ENCODE measurements at regions not wholly inside any gene's neighbourhood (a gene's known extent, or its start where the extent isn't known, plus 50 kb on each side); places are given as distances from the start of the nearest gene placed in this dataset.
"Not testable (repeated sequence)": the region's sequence is repeated elsewhere in the genome, so short reads cannot be mapped to it uniquely, and the experiment has no call there.

DNA sequence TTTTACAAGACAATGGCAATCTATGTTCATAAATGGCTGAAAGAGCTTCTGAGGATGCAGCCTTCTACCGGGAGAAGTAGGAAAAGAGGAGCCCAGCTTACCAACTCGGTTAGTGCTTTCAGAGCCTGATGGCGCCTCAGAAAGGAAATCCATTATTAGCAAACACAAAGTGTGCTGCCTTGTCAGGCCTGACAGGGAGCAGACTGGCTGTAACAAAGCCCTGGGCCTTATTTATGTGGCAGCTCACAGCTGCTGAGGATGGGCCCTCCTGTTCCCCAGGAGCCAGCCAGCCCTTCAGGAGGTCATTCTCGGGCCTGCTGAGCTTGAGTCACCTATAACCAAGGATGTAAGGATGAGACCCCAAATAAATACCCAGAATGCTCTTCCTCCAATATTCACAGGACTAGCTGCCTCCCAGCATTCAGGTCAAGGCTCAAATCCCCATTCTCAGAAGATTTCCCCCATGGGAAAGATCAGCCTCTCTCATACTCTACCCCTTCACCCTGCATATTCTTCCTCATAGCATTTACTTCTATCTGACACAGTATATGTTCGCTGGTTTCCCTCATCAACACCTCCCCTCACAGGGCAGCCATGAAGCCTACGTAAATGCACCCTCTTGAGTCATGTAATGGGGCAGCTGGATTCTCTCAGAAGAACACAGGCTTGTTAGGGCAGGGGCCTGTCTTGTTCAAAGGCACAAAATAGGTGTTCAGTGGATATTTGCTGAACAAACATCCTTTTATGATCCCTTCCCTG is 227.0 kb upstream of the RASGEF1B start:
- no peak for DNase-seq

DNA sequence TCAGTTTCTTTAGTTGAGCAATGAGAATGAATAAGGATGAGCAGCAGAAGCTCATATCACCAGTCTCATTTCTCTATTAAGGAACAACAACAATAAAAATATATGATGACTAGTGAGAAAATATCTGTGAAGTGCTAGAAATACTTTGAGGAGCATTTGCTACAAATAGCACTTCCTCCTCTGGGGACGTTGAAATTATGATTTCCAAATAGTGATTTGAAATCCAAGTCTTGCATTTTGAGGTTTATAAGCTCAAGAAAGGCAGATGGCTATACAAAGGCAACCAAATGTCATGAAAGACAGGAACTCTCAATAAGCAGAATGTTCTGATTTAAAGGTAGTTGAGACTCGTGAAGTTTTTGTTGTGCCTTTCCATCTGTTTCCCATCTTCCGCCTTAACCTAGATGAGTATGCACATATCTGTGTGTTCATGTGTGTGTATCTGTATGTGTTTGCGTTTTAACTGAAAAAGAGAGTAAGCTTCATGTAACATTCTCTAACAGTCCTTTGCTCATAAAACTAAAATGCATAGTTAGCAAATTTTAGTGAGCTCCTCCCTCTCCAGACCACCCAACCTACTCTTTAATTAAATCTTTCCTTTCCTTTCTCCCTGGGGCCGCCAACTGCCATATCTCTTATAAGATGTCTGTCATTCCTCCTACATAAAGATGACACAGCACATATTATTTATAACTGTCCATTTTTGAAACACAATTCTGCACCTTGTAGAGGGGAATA is 222.6 kb upstream of the RASGEF1B start:
- no peak for DNase-seq

DNA sequence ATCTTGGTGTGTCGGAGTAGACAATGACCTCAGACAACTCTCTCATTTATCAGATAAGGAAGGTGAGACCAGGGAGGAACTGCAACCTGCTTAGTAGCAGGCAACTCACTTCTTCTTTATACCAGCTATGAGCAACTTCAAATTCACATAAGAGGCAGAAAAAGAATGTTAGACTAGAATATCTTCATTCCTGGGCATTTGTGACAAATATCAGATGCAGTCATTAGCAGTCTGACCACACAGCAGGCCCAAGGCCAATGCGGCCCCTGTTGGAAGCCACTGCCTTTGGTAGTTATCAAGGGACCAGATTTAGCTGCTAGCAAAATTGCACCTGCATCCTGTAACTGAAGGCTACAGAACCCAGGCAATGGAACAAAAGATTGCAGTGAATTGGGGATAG is 219.2 kb upstream of the RASGEF1B start:
- no peak for DNase-seq

DNA sequence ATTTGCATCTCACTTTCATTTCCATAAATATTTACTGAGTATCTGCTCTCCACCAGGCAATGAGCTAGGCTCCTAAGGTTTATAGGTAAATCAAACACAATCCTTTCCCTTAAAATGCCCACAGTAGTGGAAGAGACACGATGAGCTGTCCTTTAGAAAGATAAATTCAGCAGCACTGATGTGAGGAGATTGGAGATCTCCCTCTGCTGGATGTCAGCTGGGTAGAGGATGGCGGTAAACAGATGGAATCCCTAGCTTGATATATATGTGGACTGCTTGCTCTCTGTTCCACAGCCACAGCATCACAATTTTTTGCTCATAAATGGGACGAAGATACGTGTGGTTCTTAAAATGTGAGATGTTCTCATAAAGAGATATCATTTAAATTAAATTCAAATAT is 216.4 kb upstream of the RASGEF1B start:
- no peak for DNase-seq

DNA sequence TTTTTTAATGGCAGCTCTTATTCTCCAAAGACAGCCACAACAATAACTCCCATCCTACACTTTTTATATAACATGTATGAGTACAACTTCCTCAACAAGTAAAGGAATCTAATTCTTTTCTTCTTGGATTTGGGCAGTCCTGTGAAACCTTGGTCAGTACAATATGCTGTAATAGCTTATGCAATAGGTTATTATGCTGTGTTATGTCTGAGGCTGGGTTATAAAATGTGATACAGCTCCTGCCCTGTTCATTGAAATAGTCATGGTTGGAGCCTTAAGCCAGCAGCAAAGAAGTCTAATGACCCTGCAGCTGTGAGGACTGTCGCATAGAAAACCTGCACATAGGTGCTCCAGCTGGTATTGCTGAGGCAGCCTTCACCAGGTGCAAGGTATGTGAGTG is 215.8 kb upstream of the RASGEF1B start:
- DNase-seq: no peak

DNA sequence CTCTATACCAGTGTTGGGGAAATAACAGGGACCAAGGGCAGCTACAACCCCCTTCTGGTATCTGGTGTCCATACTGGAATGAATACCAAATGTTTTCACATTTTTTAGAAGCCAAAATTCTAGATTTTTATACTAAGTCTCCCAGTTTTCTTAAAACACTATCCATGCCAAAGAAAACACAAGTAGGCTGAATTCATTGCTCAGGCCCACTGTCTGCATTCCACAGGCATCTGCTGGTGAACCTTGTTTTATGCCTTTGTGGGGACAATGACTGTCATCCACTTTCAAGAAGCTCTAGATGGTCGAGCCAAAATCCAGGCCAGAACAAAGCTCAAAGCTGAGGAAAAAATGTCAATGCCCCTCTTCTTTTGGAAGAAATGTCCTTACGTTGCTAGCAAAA is 213.4 kb upstream of the RASGEF1B start:
- DNase-seq: no peak

DNA sequence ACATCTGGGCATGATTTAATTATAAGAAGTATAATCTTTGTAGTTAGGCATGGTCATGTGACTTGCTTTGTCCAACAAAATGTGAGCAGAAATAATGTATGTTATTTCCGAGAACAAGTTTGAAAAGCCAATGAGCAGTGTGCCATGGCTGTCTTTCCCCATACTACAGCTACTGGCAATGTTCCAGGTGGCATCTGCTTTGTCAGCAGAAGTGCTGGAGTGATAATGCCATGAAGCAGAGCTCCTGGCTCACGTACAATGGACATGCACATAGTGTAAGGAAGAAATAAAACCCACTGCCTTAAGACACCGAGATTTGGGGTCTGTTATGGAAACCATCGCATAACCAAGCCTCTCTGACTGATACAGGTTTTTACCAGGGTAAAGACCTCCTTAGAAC is 212.6 kb upstream of the RASGEF1B start:
- no peak for DNase-seq

DNA sequence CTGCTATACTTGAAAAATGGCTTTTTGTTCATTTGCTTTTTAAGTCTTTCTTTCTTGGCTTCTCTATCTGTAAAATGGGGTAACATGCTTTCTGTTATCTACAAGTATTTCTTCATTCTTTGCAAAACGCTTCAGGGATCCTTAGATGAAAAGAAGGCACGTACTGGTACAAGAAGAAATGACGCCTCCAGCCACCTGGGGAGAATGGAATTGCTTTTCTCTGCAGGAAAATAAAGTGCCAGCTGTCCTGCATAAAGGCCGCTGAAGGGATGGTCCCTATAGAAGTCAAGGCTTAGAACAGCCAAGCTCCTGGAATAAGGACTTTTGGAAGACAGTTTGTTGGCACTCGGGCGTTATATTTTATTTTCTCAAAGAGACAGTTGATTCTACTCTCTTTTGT is 210.8 kb upstream of the RASGEF1B start:
- DNase-seq: no peak

DNA sequence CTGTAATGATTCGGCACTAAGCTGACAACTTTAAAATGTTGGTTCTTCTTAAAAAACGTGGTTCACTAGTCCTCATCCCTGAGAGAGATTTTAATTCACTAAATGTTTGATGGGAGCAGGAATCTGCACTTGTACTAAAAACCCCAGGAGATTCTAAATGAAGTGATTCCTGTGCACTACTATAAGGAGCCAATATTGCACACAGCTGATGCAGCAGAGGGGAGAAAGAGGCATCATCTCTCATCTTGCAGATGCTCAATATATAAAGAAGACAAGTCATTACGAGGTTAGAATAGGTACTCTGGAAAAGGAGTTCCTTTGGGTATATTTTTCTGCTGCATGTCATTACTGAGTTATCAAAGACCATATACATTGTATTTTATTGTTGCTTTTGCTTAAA is 207.6 kb upstream of the RASGEF1B start:
- DNase-seq: no peak

DNA sequence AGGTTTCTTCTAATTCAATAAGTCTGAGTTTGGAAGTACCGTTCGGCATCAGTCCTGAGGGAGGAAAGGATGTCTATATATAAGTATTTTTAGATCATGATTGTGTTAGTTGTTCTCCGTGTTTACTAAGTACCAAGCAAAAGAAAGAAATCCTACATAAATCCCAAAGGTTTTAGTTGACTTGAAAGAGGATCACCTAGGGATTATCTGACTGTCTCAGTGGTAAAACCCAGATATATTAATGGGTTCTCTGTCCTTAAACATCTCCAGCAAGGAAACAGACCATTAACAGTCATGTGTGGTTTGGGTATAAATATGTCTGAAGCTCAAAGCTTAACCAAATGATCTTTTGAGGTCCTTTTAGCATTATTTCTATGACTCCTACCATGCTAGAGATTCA is 207.1 kb upstream of the RASGEF1B start:
- no peak for DNase-seq

DNA sequence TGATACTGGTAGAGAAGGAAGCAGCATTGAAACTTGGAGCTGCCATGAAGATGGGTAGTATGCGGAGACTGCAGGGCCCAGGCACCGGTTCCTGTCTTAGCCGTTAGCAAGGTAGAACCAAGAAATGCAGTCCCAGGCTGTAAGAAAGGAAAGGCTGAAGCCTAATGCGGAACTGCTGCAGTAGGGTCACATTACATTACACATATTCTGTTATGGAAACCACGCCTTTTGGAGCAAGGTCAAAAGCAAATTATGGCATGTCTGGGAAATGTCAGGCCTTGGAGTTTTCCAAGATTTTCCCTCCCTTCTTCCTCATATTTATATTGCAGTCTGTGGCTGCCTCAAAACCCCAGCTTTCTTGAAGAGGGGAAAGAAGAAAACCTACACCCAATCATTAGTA is 204.8 kb upstream of the RASGEF1B start:
- DNase-seq: no peak

DNA sequence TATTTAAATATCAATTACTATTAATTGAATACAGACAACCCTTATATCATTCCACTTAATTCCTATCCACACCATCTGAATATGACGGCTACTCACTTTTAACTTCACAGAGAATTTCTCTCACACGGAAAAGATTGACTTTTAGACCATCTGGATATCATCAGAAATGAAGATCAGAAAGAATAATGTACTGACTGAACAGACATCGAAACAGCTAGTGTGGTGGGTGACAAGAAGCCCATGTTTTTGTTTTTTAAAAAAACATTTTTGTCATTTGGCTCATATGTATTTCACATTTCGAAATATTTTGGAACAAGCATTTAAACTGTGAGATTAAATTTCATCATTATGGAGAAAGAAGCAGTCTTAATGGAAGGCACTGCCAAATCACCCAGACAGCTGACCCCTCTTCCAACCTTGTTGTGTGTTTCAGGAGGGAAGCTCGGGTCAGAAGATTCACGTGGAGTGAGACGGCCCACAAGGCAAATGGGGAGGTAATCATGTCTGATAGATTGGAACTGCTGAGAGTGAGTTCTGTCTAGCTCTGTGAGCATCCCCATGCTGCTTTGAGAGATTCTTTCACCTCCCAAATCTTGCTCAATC is 204.2 kb upstream of the RASGEF1B start:
- no peak for DNase-seq

DNA sequence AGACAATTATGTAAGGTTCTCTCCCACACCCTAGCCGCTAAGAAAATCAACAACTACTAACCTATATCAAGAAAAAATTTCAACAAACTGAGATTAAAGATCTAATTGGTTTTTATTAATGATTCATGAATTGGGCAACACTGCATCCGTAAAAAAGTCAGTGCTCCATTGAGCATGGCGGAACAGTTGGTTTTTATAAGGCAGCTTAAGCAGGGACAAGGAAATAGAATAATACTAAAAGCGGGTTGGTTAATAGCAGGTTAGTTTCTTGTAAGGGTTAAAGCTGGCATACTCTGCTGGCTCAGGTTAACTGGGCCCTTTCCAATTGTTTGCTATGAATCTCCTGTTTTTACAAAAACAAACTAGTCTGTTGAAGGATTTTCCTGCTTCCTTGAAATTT is 202.3 kb upstream of the RASGEF1B start:
- no peak for DNase-seq

DNA sequence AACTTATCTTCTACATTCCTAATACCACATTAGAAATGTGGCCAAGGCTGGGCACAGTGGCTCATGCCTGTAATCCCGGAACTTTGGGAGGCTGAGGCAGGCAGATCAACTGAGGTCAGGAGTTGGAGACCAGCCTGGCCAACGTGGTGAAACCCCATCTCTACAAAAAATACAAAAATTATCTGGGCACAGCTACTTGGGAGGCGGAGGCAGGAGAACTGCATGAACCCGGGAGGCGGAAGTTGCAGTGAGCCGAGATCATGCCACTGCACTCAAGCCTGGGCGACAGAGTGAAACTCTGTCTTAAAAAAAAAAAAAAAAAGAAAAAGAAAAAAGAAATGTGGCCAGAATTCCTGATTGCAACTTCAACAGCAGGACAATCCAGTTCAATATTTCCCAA is 196.6 kb upstream of the RASGEF1B start:
- DNase-seq: not testable (repeated sequence)

DNA sequence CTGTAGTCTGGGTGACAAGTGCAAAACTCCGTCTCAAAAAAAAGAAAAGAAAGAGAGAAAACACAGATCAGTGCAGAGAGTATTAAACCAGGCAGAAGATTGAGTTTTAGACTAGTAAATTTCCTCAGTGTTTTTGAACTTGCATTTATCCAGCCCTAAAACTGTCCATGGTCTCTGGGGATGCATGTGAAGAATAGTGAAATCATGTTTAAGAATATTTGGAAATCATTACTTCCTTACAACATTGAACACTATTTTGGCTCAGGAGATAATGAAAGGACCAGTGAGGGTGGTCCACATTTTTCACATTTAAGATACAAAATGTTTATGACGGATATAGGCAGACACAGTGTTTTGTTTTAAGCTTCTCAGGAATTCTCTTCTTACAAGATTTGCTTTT is 195.8 kb upstream of the RASGEF1B start:
- no peak for DNase-seq

DNA sequence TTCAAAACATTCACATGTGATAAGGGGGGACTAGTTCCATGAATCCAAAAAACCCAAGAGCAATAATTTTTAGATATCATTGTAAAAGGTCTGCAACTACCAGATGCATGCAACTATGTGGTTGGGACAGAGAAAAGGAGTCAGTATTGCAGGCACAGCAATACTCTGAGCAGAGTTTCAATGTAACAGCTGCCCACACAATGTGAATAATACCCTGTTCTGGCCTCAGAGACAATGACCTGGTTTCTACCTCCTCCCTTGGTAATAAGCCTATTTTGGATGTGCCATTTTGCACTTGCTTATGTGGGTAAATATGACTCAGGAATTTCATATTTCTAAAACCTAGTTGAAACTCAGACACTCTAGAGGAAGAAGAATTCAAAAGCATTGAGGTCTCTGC is 194.8 kb upstream of the RASGEF1B start:
- no peak for DNase-seq

DNA sequence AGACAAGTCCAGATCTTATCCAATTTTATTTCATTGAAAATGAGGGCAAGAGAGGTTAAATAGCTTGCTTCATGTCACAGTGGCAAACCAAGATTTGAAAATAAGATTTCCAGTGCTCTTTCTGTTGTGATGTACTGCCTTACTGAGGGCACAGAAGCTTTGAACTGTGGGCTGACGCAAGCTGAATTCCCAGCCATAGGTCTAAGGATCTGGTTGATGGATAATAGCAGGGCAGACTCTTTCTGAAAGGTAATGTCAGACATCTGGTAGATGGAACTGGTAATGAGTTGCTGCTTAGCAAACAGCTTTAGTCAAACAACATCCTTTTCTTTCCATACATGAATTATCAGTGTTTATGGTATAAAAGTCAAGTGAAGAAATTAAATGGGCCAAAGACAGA is 193.9 kb upstream of the RASGEF1B start:
- DNase-seq: no peak

DNA sequence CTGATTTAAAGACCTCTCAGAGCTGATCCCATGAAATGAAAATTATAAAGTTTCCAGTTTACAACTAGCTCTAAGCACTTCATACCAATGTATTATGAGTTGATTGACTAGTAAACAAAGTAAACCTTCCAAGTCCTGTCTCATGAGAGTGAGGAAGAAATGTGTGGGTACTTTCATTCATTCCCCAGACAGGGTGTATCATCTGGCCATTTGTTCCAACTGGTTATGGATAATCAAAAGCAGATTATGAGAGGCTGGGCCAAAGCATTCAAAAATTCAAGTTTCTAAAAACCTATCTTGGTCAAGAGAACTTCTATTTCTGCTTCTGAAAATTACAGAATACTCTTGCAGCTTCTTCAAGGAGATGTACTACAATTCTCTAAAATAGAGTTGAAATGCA is 193.3 kb upstream of the RASGEF1B start:
- no peak for DNase-seq

DNA sequence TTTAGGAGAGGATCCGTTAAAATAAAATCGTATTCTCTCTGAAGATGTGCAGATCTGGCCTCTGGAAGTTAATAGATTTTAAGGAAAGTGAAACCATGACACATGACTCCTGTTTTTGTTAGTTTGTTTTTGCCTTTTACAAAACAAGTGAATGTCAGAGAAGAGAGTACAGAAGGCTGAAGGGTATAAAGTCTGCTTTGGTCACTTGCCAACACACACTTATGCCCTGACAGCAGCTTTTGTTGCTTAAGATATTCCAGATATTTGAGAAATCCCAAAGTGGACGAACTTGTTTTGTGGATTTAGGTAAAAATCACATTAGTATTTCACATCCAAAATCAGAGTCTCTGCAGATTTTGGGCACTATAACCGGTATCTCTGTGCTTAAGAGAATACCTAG is 192.4 kb upstream of the RASGEF1B start:
- no peak for DNase-seq

DNA sequence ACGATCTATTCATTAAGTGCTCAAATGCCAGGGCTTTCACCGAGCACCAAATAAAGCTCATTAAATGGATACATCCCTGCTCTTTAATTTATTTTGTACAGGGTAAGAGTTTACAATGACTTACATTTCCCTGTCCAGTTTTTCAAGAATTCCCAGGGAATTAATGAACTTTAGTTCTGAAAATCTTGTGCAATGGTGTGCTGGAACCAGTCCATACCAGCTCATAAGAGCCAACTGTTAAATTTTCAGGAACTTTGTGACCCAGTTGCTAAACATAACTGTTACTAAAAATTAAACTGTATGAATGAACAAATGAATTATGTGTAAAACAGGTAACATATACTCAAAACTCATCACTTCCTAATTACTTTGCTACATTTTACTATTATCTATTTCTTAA is 191.7 kb upstream of the RASGEF1B start:
- no peak for DNase-seq

DNA sequence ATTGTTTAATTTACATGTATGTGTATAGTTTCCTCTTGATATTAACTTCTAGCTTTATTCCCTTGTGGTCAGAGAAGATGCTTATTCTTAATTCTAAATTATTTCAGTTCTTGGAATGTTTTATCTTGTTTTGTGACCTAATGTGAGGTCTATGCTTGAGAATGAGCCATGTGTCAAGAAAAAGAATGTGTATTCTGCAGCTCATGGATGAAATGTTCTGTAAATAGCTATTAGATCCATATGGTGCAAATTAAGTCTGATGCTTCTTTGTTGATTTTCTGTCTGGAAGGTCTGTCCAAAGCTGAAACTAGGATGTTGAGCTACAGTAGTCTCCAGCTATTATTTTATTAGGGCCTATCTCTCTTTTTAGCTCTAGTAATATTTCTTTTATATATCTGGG is 187.3 kb upstream of the RASGEF1B start:
- DNase-seq: no peak

DNA sequence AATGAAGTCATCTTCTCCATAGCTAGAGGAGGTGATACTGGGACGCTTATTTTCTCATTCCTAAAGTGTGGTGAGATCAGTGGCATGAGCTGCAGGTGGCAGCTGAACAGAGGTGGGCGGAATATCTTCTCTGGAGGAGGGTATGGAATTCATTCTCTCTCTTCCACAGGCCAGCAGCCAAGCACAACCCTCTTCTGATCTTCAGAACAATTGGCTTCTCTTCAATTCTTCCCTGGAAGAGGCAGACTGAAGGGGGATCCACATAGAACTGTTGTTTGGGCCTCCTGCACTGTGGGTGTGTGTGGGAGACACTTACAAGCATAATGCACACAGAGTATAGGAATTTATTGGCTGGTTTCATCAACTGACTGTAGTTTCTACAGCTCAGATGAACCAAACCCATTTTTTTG is 180.4 kb upstream of the RASGEF1B start:
- no peak for DNase-seq

DNA sequence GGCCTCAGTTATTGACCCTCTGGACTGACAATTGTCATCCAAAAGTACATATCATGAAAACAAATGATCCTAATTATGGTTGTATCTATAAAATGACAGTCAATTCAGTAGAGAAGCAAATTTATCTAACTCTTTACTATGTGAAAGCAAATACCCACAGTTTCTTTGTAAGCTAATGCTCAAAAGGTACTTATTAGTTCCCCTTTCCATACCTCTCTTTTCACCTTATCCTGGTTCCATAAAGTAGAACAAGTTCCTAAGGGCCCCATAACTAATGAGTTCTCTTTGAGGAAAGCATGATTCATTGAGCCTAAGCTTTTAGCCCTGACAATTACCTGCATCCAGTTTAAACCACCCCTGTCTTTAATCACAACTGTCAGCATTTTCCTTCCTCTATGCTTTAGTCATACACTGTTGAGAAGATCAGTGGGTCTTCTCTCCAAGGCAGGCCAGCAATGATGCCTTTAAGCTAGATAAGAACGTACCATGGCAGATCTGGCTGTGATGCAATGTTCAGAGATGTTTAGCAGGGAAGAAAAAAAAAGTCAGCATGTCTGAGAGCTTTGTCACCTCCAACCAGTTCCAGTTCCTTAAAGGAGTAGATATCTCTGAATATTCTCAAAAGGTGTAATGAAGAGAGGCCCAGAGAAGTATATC is 179.7 kb upstream of the RASGEF1B start:
- no peak for DNase-seq
